ENCODE measurements at regions not wholly inside any gene's neighbourhood (a gene's known extent, or its start where the extent isn't known, plus 50 kb on each side); places are given as distances from the start of the nearest gene placed in this dataset.

DNA sequence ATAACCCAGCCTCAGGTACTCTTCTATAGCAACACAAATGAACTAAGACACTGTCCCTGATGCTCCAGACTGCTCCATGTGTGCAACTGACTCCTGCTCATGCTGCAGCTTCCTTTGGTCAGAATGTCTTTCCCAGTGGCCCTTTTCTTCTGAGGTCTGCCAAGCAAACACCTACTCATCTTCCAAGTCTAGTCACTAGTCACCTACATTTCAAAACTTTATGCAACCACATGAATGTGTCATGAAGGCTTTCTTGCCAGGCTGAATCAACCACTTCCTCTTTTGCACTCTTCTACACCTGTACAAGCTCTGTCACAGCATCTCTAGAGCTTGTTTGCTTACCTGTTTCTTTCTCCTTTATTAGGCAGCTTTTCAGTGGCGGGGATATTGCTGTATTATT is 75.8 kb downstream of the LSMEM1 start:
- TF ChIP-seq OSR1 (CRISPR knock-in tag; IDR thresholded peaks at IDR 0.05), result no peak
- TF ChIP-seq, protein P1, sequence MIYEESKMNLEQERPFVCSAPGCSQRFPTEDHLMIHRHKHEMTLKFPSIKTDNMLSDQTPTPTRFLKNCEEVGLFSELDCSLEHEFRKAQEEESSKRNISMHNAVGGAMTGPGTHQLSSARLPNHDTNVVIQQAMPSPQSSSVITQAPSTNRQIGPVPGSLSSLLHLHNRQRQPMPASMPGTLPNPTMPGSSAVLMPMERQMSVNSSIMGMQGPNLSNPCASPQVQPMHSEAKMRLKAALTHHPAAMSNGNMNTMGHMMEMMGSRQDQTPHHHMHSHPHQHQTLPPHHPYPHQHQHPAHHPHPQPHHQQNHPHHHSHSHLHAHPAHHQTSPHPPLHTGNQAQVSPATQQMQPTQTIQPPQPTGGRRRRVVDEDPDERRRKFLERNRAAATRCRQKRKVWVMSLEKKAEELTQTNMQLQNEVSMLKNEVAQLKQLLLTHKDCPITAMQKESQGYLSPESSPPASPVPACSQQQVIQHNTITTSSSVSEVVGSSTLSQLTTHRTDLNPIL (CRISPR knock-in tag; IDR thresholded peaks at IDR 0.05; ENCODE audit: low read depth), result no peak
- TF ChIP-seq, protein P2, sequence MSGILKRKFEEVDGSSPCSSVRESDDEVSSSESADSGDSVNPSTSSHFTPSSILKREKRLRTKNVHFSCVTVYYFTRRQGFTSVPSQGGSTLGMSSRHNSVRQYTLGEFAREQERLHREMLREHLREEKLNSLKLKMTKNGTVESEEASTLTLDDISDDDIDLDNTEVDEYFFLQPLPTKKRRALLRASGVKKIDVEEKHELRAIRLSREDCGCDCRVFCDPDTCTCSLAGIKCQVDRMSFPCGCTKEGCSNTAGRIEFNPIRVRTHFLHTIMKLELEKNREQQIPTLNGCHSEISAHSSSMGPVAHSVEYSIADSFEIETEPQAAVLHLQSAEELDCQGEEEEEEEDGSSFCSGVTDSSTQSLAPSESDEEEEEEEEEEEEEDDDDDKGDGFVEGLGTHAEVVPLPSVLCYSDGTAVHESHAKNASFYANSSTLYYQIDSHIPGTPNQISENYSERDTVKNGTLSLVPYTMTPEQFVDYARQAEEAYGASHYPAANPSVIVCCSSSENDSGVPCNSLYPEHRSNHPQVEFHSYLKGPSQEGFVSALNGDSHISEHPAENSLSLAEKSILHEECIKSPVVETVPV (CRISPR knock-in tag; IDR thresholded peaks at IDR 0.05), result no peak
- no peak for TF ChIP-seq ZC3H10 (CRISPR knock-in tag; IDR thresholded peaks at IDR 0.05)
- no peak for TF ChIP-seq SNAI2 (CRISPR knock-in tag; IDR thresholded peaks at IDR 0.05)
- TF ChIP-seq ZNF565 (CRISPR knock-in tag; conservative IDR thresholded peaks at IDR 0.05; ENCODE audit: low read depth), result no peak
- TF ChIP-seq ISL1 (CRISPR knock-in tag; IDR thresholded peaks at IDR 0.05), result no peak
- no peak for TF ChIP-seq ZFP3 (CRISPR knock-in tag; IDR thresholded peaks at IDR 0.05)
- TF ChIP-seq RARB (CRISPR knock-in tag; IDR thresholded peaks at IDR 0.05), result no peak
- no peak for TF ChIP-seq GLIS3 (CRISPR knock-in tag; IDR thresholded peaks at IDR 0.05)

Measured in SK-N-SH treated with all-trans-retinoic acid at 6 μM for 48 hours (cell line).